ENCODE measurements at regions not wholly inside any gene's neighbourhood (a gene's known extent, or its start where the extent isn't known, plus 50 kb on each side); places are given as distances from the start of the nearest gene placed in this dataset.

GRCh38 chr1:36605942-36606640 lies 123.4 kb upstream of the CSF3R start:
- no peak for DNase-seq

- DNase-seq: peak; percentile 4
Observed at GRCh38 chr1:36603461-36603860, 120.7 kb upstream of the CSF3R start.

GRCh38 chr1:36602184-36602583 lies 119.5 kb upstream of the CSF3R start:
- DNase-seq: no peak

GRCh38 chr1:36599828-36600227 lies 117.1 kb upstream of the CSF3R start:
- no peak for DNase-seq

GRCh38 chr1:36597514-36597913 lies 114.8 kb upstream of the CSF3R start:
- DNase-seq: no peak

- DNase-seq: no peak
Observed at GRCh38 chr1:36595921-36596320, 113.2 kb upstream of the CSF3R start.

- DNase-seq: no peak
Observed at GRCh38 chr1:36595349-36595748, 112.6 kb upstream of the CSF3R start.

- no peak for DNase-seq
Observed at GRCh38 chr1:36594023-36594422, 111.3 kb upstream of the CSF3R start.

- no peak for DNase-seq
Observed at GRCh38 chr1:36591278-36591677, 108.6 kb upstream of the CSF3R start.

- no peak for DNase-seq
Observed at GRCh38 chr1:36590771-36591170, 108.1 kb upstream of the CSF3R start.

GRCh38 chr1:36590264-36590663 lies 107.6 kb upstream of the CSF3R start:
- no peak for DNase-seq

GRCh38 chr1:36588972-36589371 lies 106.3 kb upstream of the CSF3R start:
- DNase-seq: no peak

- DNase-seq: no peak
Observed at GRCh38 chr1:36585569-36586548, 103.1 kb upstream of the CSF3R start.

- DNase-seq: no peak
Observed at GRCh38 chr1:36584874-36585453, 102.3 kb upstream of the CSF3R start.

- DNase-seq: no peak
Observed at GRCh38 chr1:36583980-36584782, 101.5 kb upstream of the CSF3R start.

GRCh38 chr1:36583080-36583479 lies 100.4 kb upstream of the CSF3R start:
- no peak for DNase-seq

GRCh38 chr1:36582066-36582755 lies 99.5 kb upstream of the CSF3R start:
- no peak for DNase-seq

- DNase-seq: no peak
Observed at GRCh38 chr1:36580524-36580923, 97.8 kb upstream of the CSF3R start.

- DNase-seq: no peak
Observed at GRCh38 chr1:36579039-36579438, 96.3 kb upstream of the CSF3R start.

- no peak for DNase-seq
Observed at GRCh38 chr1:36576551-36577110, 93.9 kb upstream of the CSF3R start.

GRCh38 chr1:36576118-36576517 lies 93.4 kb upstream of the CSF3R start:
- DNase-seq: peak; percentile 69

- DNase-seq: no peak
Observed at GRCh38 chr1:36573445-36573844, 90.7 kb upstream of the CSF3R start.

Data from OCI-M1 (cell line).